LNCaP clone FGC (cell line): ENCODE measurements at regions not wholly inside any gene's neighbourhood (a gene's known extent, or its start where the extent isn't known, plus 50 kb on each side); places are given as distances from the start of the nearest gene placed in this dataset.
"Not testable (repeated sequence)": the region's sequence is repeated elsewhere in the genome, so short reads cannot be mapped to it uniquely, and the experiment has no call there.

Experiments used
- DNase-seq: peaks from one replicate; pipeline ENCODE4 v3.0.0-alpha.2; 2011; ENCODE audit warnings: low read depth
- H3K4me3 ChIP-seq: 2 replicates; pipeline ENCODE4 v1.5.1; 2011; ENCODE audit warnings: mild to moderate bottlenecking, low read depth, low read length, control low read depth
- TF ChIP-seq, protein P1 (sequence below): IDR thresholded peaks from 2 replicates; pipeline ENCODE4 v1.5.1; 2012; ENCODE audit warnings: mild to moderate bottlenecking; ENCODE audit not compliant: control insufficient read depth, insufficient read depth; ENCODE audit errors: extremely low read depth

- H3K4me3 ChIP-seq = no peak overlapping the region
- TF ChIP-seq, protein P1, sequence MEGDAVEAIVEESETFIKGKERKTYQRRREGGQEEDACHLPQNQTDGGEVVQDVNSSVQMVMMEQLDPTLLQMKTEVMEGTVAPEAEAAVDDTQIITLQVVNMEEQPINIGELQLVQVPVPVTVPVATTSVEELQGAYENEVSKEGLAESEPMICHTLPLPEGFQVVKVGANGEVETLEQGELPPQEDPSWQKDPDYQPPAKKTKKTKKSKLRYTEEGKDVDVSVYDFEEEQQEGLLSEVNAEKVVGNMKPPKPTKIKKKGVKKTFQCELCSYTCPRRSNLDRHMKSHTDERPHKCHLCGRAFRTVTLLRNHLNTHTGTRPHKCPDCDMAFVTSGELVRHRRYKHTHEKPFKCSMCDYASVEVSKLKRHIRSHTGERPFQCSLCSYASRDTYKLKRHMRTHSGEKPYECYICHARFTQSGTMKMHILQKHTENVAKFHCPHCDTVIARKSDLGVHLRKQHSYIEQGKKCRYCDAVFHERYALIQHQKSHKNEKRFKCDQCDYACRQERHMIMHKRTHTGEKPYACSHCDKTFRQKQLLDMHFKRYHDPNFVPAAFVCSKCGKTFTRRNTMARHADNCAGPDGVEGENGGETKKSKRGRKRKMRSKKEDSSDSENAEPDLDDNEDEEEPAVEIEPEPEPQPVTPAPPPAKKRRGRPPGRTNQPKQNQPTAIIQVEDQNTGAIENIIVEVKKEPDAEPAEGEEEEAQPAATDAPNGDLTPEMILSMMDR = no peak
- DNase-seq = no peak
Observed at GRCh38 chr4:3898098-3898497, 131.9 kb downstream of the ADRA2C start.

- not testable (repeated sequence) for DNase-seq
Observed at GRCh38 chr4:3898928-3899327, 132.7 kb downstream of the ADRA2C start.

DNA sequence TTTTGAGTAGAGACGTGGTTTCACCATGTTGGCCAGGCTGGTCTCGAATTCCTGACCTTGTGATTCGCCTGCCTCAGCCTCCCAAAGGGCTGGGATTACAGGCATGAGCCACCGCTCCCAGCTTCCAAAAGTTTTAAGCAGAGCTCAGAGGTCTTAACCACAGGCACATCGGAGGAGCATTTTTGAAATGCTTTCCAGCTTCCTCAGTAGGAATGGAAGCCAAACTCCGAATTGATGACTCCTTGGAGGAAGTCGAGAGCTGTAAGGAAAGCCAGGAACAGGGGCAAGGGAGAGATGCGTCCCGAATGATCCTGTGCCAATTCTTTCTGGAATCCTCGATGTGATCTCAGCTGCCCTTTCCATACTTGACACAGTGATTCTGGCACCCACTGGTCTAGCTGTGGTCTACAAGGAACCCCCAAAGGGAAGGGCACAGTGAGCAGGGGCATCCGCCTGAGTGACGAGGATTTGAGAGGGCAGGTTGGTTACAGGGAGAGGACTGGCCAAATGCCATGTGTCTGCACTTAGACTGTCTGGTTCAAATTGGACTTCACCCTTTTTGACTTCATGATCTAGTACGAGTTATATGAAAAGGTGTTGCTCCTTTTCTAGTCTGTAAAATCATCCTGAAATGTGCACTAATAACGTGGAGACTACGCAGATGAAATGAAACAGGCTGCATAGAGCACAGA is 138.2 kb downstream of the ADRA2C start:
- not testable (repeated sequence) for DNase-seq, H3K4me3 ChIP-seq

More at GRCh38 chr4:3898928-3899327, 132.7 kb downstream of the ADRA2C start:
- H3K4me3 ChIP-seq = not testable (repeated sequence)

DNA sequence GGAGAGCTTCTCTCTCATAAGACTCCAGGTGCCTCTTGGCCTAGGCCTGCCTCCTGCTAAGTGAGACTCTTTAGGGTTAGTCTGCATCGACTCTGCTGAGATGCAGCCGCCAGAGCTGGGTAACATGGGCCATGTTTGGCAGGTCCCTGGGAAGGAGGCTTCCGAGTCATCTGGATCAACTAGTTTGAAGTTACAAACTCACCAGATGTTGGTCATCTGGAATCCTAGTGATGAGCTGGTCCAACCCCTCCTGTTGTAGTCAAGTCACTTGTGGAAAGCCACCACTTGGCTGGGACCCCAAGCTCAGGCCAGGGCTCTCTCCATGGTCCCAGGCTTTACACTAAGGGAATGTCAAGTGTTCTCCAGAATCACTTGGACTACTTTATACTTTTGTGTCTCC is 143.4 kb downstream of the ADRA2C start:
- H3K4me3 ChIP-seq, DNase-seq: not testable (repeated sequence)

DNA sequence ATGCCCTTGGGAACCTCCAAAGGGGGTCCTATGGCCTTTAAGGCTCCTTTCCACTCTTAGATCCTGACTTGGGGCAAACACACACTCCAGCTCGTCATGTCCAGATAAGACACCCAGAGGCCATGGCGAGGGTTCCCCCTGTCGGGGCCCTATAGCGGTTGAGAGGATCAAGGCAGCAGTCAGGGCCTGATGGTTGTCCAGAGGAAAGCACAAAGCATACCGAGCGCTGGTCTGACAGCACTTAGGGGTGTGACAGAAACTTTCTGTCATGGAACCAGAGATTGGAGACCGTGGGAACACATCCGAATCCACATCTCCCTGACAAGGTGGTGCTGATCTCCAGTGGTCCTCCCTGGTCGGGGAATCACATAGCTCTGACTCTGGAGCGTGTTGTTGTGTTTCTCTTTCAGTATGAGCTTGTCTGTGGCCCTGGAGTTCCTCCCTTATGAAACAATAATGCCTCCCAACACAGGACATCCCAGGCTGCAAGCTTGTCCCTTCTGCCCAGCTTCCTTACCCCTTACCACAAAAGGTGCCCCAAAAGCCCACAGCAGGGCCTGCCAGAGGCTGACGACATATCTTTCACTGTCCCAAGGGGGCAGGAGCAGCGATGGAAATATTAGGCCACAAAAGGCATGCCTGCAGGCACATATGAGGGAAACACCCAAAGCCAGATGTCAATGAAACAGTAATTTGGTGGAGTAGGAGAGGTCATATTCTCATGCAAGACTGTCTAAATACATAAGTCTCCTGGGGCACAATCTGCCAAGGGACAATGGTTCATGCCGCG is 144.2 kb downstream of the ADRA2C start:
- not testable (repeated sequence) for H3K4me3 ChIP-seq, DNase-seq

- DNase-seq = no peak
- no peak overlapping the region for H3K4me3 ChIP-seq
- TF ChIP-seq, protein P1 = no peak
Observed at GRCh38 chr4:3911252-3911856, 145.2 kb downstream of the ADRA2C start.

DNA sequence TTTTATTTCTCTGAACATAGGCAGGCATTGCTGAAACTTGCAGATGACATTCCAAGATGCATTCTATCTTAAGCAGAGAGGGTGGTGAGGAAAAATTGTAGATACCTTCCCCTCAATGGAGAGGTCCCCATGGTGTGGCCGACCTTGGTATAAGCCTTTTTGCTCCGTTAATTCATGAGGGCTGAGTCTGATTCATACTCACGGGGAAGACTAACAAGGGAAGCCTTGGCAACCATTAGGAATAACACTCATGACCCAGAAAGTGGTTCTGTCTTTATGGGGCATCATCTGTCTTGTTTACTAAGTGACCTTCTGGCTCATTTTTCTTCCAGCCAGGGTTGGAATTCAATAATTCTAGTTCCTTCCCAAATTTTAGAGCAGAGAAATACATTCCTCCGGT is 148.3 kb downstream of the ADRA2C start:
- DNase-seq, H3K4me3 ChIP-seq: not testable (repeated sequence)

GRCh38 chr4:3919509-3919908 is 153.3 kb downstream of the ADRA2C start:
- H3K4me3 ChIP-seq, DNase-seq: not testable (repeated sequence)

GRCh38 chr4:3921902-3922301 is 155.7 kb downstream of the ADRA2C start:
- not testable (repeated sequence) for DNase-seq, H3K4me3 ChIP-seq

- not testable (repeated sequence) for DNase-seq, H3K4me3 ChIP-seq
Observed at GRCh38 chr4:3925841-3926240, 159.7 kb downstream of the ADRA2C start.

- H3K4me3 ChIP-seq, DNase-seq: not testable (repeated sequence)
Observed at GRCh38 chr4:3926271-3926670, 160.1 kb downstream of the ADRA2C start.

DNA sequence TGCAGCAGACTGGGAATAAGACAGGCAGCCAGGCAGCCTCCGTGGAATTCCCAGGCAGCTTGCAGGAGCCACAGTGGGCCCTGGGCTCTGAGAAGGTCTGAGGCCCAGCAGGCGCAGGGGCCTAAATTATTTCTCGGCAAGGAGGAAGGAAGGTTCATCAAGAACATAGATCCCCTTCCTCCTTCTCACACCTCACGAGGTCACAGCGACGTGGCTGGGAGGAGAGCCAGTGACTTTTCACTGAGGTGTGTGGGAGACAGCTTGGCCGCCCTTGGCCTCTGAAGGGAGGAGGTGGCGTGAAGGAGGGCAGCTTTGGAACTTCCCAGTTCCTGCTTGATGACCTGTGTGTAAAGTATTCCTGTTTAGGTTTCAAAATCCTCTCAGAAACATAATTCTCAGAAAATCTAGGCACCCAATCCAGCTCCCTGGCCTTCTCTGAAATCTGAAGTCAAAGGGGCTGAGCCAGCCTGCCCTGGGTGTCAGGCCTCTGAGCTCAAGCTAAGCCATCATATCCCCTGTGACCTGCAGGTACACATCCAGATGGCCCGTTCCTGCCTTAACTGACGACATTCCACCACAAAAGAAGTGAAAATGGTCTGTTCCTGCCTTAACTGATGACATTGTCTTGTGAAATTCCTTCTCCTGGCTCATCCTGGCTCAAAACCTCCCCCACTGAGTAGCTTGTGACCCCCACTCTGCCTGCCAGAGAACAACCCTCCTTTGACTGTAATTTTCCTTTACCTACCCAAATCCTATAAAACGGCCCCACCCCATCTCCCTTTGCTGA is 161.0 kb downstream of the ADRA2C start:
- not testable (repeated sequence) for H3K4me3 ChIP-seq, DNase-seq

GRCh38 chr4:3929431-3929830 is 163.2 kb downstream of the ADRA2C start:
- not testable (repeated sequence) for H3K4me3 ChIP-seq

GRCh38 chr4:3932734-3933133 is 166.5 kb downstream of the ADRA2C start:
- DNase-seq, H3K4me3 ChIP-seq: not testable (repeated sequence)

More at GRCh38 chr4:3929431-3929830, 163.2 kb downstream of the ADRA2C start:
- DNase-seq = not testable (repeated sequence)

- not testable (repeated sequence) for H3K4me3 ChIP-seq, DNase-seq
Observed at GRCh38 chr4:3935406-3935805, 169.2 kb downstream of the ADRA2C start.
